ENCODE measurements at regions not wholly inside any gene's neighbourhood (a gene's known extent, or its start where the extent isn't known, plus 50 kb on each side); places are given as distances from the start of the nearest gene placed in this dataset.

DNA sequence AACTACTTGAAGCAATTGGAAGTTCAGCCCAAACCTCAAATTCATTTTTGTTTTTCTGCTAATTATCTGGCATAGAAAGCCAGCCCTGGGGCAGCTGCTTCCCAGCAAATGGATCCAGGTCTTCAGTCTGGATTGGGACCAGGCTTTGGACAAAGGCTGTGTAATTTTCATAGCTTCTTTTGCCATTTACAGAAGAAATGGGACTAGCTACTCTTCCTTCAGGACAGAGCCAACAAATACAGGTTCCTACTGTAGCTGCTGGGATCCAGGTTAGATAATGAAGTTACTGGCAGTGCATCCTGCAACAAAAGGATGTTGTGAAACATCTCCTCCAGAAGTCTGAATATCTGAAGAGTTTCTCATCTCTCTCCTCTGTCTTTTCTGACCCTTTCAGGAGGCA lies 171.5 kb upstream of the CAMK1G start:
- Histone ChIP-seq H3K4me3 (replicated peaks in 1 of 3; ENCODE audit: low read depth in 2 of 3, low read length in 3 of 3) (peak overlapping the region in 1 of 3 experiments; percentile 31), H3K9me3 (replicated peaks in 1 of 2; ENCODE audit: control insufficient read depth in 1 of 2, insufficient read depth in 1 of 2, low read length in 2 of 2) (no peaks in the 10 kb centered on the region), H3K4me2 (replicated peaks; ENCODE audit: extremely low read depth, low read length, poor library complexity, severe bottlenecking) (peak overlapping the region; percentile 22), H3K9ac (ENCODE audit: insufficient read depth, low read length, poor library complexity, severe bottlenecking) (no peak overlapping the region), H3K4me1 (ENCODE audit: control insufficient read depth in 1 of 2, insufficient read depth in 2 of 2, low read length in 2 of 2) (peaks cover 45 to 48% of the 10 kb centered on the region in 2 donors), H3K27me3 (ENCODE audit: control insufficient read depth in 2 of 2, insufficient read depth in 2 of 2, low read length in 2 of 2) (no peaks in the 10 kb centered on the region), H3K27ac (ENCODE audit: low read depth in 1 of 2, low read length in 2 of 2) (peak overlapping the region; percentile 43 to 77), H2AFZ (ENCODE audit: insufficient read depth, low read depth, low read length, poor library complexity, severe bottlenecking) (no peak overlapping the region), H4K20me1 (ENCODE audit: insufficient read depth, low read length) (no peaks in the 10 kb centered on the region), H3K79me2 (ENCODE audit: insufficient read depth, low read length) (no peaks in the 10 kb centered on the region), H3K36me3 (replicated peaks in 1 of 2; ENCODE audit: control insufficient read depth in 1 of 2, insufficient read depth in 2 of 2, low read length in 2 of 2) (no peaks in the 10 kb centered on the region)
- TF ChIP-seq, protein P1, sequence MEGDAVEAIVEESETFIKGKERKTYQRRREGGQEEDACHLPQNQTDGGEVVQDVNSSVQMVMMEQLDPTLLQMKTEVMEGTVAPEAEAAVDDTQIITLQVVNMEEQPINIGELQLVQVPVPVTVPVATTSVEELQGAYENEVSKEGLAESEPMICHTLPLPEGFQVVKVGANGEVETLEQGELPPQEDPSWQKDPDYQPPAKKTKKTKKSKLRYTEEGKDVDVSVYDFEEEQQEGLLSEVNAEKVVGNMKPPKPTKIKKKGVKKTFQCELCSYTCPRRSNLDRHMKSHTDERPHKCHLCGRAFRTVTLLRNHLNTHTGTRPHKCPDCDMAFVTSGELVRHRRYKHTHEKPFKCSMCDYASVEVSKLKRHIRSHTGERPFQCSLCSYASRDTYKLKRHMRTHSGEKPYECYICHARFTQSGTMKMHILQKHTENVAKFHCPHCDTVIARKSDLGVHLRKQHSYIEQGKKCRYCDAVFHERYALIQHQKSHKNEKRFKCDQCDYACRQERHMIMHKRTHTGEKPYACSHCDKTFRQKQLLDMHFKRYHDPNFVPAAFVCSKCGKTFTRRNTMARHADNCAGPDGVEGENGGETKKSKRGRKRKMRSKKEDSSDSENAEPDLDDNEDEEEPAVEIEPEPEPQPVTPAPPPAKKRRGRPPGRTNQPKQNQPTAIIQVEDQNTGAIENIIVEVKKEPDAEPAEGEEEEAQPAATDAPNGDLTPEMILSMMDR (IDR thresholded peaks at IDR 0.05) = no peak
- Mint-ChIP-seq H3K27ac (peak overlapping the region in 6 of 7 donors; percentile 84 to 94 (median 92)), H3K9me3 (peaks cover 0 to 2% (median 0%) of the 10 kb centered on the region in 7 donors), H3K36me3 (no peaks in the 10 kb centered on the region), H3K4me3 (peak overlapping the region; percentile 35 to 66), H3K4me1 (peaks cover 47% of the 10 kb centered on the region), H3K27me3 (ENCODE audit: low read depth in 3 of 3) (peaks cover 0 to 3% (median 0%) of the 10 kb centered on the region in 3 donors)
- intact Hi-C loops (cut with micrococcal nuclease) = no loop called here
- DNase-seq = peak in 1 of 3 donors; percentile 2

GRCh38 chr1:209412566-209412965 lies 170.9 kb upstream of the CAMK1G start:
- Histone ChIP-seq H3K4me1 (ENCODE audit: control insufficient read depth in 1 of 2, insufficient read depth in 2 of 2, low read length in 2 of 2) (peaks cover 45 to 48% of the 10 kb centered on the region in 2 donors), H2AFZ (ENCODE audit: insufficient read depth, low read depth, low read length, poor library complexity, severe bottlenecking) (no peak overlapping the region), H3K36me3 (replicated peaks in 1 of 2; ENCODE audit: control insufficient read depth in 1 of 2, insufficient read depth in 2 of 2, low read length in 2 of 2) (no peaks in the 10 kb centered on the region), H3K79me2 (ENCODE audit: insufficient read depth, low read length) (no peaks in the 10 kb centered on the region), H3K4me2 (replicated peaks; ENCODE audit: extremely low read depth, low read length, poor library complexity, severe bottlenecking) (peak overlapping the region; percentile 22), H4K20me1 (ENCODE audit: insufficient read depth, low read length) (no peaks in the 10 kb centered on the region), H3K27me3 (ENCODE audit: control insufficient read depth in 2 of 2, insufficient read depth in 2 of 2, low read length in 2 of 2) (no peaks in the 10 kb centered on the region), H3K9ac (ENCODE audit: insufficient read depth, low read length, poor library complexity, severe bottlenecking) (no peak overlapping the region), H3K9me3 (replicated peaks in 1 of 2; ENCODE audit: control insufficient read depth in 1 of 2, insufficient read depth in 1 of 2, low read length in 2 of 2) (no peaks in the 10 kb centered on the region), H3K4me3 (replicated peaks in 1 of 3; ENCODE audit: low read depth in 2 of 3, low read length in 3 of 3) (no peak overlapping the region), H3K27ac (ENCODE audit: low read depth in 1 of 2, low read length in 2 of 2) (no peak overlapping the region)
- TF ChIP-seq, protein P1 (IDR thresholded peaks at IDR 0.05) = no peak
- H3K36me3 Mint-ChIP-seq = no peaks in the 10 kb centered on the region
- H3K27ac Mint-ChIP-seq = peak overlapping the region in 3 of 7 donors; percentile 84 to 94 (median 92)
- peaks cover 47% of the 10 kb centered on the region for H3K4me1 Mint-ChIP-seq
- 100% methylated on average over 1 of the region's 1 CpG for WGBS (ENCODE audit: insufficient coverage)
- H3K4me3 Mint-ChIP-seq = no peak overlapping the region
- intact Hi-C loops (cut with micrococcal nuclease) = no loop called here
- no peak for DNase-seq
- H3K9me3 Mint-ChIP-seq = peaks cover 0 to 2% (median 0%) of the 10 kb centered on the region in 7 donors
- H3K27me3 Mint-ChIP-seq (ENCODE audit: low read depth in 3 of 3) = peaks cover 0 to 3% (median 0%) of the 10 kb centered on the region in 3 donors
